Lung (tissue), 11 donors: ENCODE measurements at regions not wholly inside any gene's neighbourhood (a gene's known extent, or its start where the extent isn't known, plus 50 kb on each side); places are given as distances from the start of the nearest gene placed in this dataset.

Experiments used
- ATAC-seq: fragments of 200-7000 bp; cut with Tn5 transposase; one replicate; pipeline ENCODE4 v1.9.1; 2020; ENCODE audit warnings: moderate number of reproducible peaks; ENCODE audit not compliant: insufficient read depth, low FRiP score
- DNase-seq, 3 donors: peaks; one replicate each; pipeline ENCODE4 v3.0.0-alpha.2; 2013 to 2017
- H3K27ac ChIP-seq, 2 donors: one replicate each; pipeline ENCODE4 v1.5.1; 2013; ENCODE audit warnings: mild to moderate bottlenecking in 2 of 2, moderate library complexity in 2 of 2, control low read depth in 1 of 2, inconsistent platforms in 1 of 2, low read depth in 1 of 2, low read length in 1 of 2
- H3K27me3 ChIP-seq, 3 donors: one replicate each; pipeline ENCODE4 v1.5.1; 2013; ENCODE audit warnings: low read length in 2 of 3; ENCODE audit not compliant: control insufficient read depth in 3 of 3, insufficient read depth in 3 of 3
- H3K36me3 ChIP-seq, 4 donors: one replicate each; pipeline ENCODE4 v1.5.1; 2013; ENCODE audit warnings: low read length in 4 of 4, mild to moderate bottlenecking in 1 of 4, moderate library complexity in 1 of 4; ENCODE audit not compliant: control insufficient read depth in 4 of 4, insufficient read depth in 4 of 4
- H3K4me1 ChIP-seq, 5 donors: one replicate each; pipeline ENCODE4 v1.5.1; 2013; ENCODE audit warnings: low read length in 5 of 5, mild to moderate bottlenecking in 2 of 5, moderate library complexity in 1 of 5; ENCODE audit not compliant: control insufficient read depth in 5 of 5, insufficient read depth in 5 of 5
- H3K4me3 ChIP-seq: one replicate; pipeline ENCODE4 v1.5.1; 2013; ENCODE audit warnings: mild to moderate bottlenecking, control low read depth, moderate library complexity
- H3K9ac ChIP-seq, 2 donors: one replicate each; pipeline ENCODE4 v1.5.1; 2013; ENCODE audit warnings: low read length in 2 of 2, control low read depth in 1 of 2; ENCODE audit not compliant: insufficient read depth in 1 of 2
- H3K9me3 ChIP-seq, 4 donors: one replicate each; pipeline ENCODE4 v1.5.1; 2013; ENCODE audit warnings: low read length in 3 of 4, mild to moderate bottlenecking in 1 of 4, moderate library complexity in 1 of 4; ENCODE audit not compliant: control insufficient read depth in 4 of 4, insufficient read depth in 3 of 4
- CTCF ChIP-seq: IDR thresholded peaks from 2 replicates; pipeline ENCODE4 v1.5.1; 2012; ENCODE audit warnings: mild to moderate bottlenecking; ENCODE audit errors: control extremely low read depth, extremely low read depth
- WGBS, 2 donors: extraction: QIAGEN DNeasy Blood & Tissue Kit; methylation state at CpG; one replicate each; pipeline ENCODE4 v1.1.7; 2013; 5-methylcytosine and 5-hydroxymethylcytosine counted together
- donor health status: control.
- donor health status: control.
- donor health status: Bipolar disorder and iron deficiency.
- donor health status: healthy.
- donor health status: DM: yes; HTN: yes; CAD: no.

DNA sequence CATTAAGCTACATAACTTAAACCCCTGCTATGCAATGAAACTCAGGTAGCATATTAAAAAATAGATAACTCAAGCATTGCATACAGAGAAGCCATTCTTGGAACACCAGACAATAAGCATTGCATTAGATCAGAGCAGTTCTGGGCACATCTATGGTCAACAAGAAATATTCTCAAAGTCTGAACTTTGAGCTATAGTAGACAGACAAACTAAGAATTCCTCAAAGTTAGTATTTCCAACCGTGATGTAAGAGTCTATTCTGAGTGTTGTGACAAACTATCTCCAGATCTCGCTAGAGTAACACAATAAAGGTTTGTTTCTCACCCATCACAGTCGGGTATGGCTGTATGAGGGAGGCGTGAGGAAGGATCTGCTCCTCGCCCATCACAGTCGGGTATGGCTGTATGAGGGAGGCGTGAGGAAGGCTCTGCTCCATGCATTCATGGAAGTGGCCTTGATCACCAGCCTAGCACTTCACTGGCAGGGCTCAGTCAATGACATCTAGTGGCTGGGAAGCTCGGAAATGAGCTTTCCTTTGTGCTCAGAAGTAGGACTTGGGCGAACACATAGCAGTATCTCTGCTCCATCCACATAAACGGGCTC lies 61.6 kb upstream of the ANKRD1 start:
- H3K9me3 ChIP-seq, result no peaks in the 10 kb centered on the region
- 86 to 88% methylated on average over 10 of the region's 10 CpGs for WGBS, 2 donors
- TF ChIP-seq CTCF, result no peak

GRCh38 chr10:90983914-90984549 lies 63.1 kb upstream of the ANKRD1 start:
- Histone ChIP-seq H3K36me3 (no peaks in the 10 kb centered on the region), H3K4me1 (peaks cover 0 to 3% (median 0%) of the 10 kb centered on the region in 5 donors), H3K9ac (no peak overlapping the region), H3K9me3 (peaks cover 0 to 3% (median 0%) of the 10 kb centered on the region in 4 donors), H3K4me3 (no peak overlapping the region), H3K27me3 (no peaks in the 10 kb centered on the region), H3K27ac (no peak overlapping the region)
- no peak for DNase-seq
- 72 to 80% methylated on average over 6 of the region's 6 CpGs for WGBS, 2 donors
- ATAC-seq, result no peak
- TF ChIP-seq CTCF, result no peak

More for the DNA sequence above, 61.6 kb upstream of the ANKRD1 start:
- DNase-seq (no peak), ATAC-seq (no peak)
- Histone ChIP-seq H3K4me3 (no peak overlapping the region), H3K4me1 (peaks cover 0 to 3% (median 0%) of the 10 kb centered on the region in 5 donors), H3K27me3 (no peaks in the 10 kb centered on the region), H3K36me3 (no peaks in the 10 kb centered on the region), H3K27ac (no peak overlapping the region), H3K9ac (no peak overlapping the region)

DNA sequence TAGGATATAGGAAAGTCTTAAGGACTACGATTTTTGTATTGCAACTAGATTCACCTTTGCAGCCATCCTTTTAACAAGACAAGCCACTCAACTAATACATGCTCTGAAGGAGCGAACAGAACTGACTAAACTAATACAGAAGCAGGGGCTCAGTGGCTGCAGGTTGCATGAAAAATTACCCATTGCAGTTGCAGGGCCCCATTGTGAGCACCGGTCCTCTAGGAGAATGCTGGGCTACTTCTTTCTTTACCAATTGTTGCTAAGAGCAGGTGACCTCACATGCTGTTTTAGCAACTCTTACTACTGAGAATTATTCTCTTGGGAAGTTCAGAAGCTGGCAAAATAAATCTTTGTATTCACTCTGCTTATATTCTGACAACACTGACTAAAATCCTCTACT lies 64.0 kb upstream of the ANKRD1 start:
- no peak for DNase-seq
- peaks cover 0 to 3% (median 0%) of the 10 kb centered on the region in 4 donors for H3K9me3 ChIP-seq
- no peak for TF ChIP-seq CTCF
- no peak overlapping the region for H3K27ac ChIP-seq
- H3K27me3 ChIP-seq, result no peaks in the 10 kb centered on the region
- no peaks in the 10 kb centered on the region for H3K36me3 ChIP-seq
- H3K9ac ChIP-seq, result no peak overlapping the region
- peaks cover 0 to 3% (median 0%) of the 10 kb centered on the region in 5 donors for H3K4me1 ChIP-seq
- WGBS, 2 donors, result 76 to 86% methylated on average over 3 of the region's 3 CpGs
- H3K4me3 ChIP-seq, result no peak overlapping the region
- ATAC-seq, result no peak
